ENCODE measurements at regions not wholly inside any gene's neighbourhood (a gene's known extent, or its start where the extent isn't known, plus 50 kb on each side); places are given as distances from the start of the nearest gene placed in this dataset.

DNA sequence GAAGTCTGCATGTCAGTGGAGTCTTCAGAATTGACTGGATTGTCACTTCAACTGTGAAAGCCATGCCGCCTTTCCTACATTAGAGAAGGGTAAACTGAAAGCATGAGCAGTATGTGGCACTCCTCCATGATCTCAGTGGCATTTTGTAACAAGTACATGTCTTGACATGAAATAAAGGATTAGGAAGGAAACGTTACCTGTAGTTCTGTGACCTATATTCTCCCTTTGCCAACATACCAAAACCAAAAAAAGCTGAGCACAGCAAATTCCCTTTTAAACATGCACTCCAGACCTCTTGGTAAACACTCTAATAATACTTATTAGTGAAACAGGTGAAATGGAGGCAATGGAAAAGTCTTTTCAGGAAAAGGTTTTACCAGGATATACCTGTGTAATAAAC, 344.2 kb downstream of the GRIA2 start:
- Histone ChIP-seq H3K79me2 (ENCODE audit: low read length) (no peaks in the 10 kb centered on the region), H3K9me2 (replicated peaks; ENCODE audit: low read length) (no peaks in the 10 kb centered on the region), H3K4me2 (ENCODE audit: low read length) (no peak overlapping the region), H2AFZ (ENCODE audit: low read length) (no peak overlapping the region), H3K27me3 (ENCODE audit: low read length) (no peaks in the 10 kb centered on the region), H3K9ac (ENCODE audit: low read length) (no peak overlapping the region), H3K9me3 (ENCODE audit: low read length) (no peaks in the 10 kb centered on the region), H3K4me1 (ENCODE audit: insufficient read depth, low read length) (no peaks in the 10 kb centered on the region), H3F3A (ENCODE audit: low read length, unreplicated experiment) (no peaks in the 10 kb centered on the region), H3K4me3 (ENCODE audit: low read length) (no peak overlapping the region), H4K20me1 (ENCODE audit: low read length) (no peaks in the 10 kb centered on the region), H3K36me3 (ENCODE audit: low read depth, low read length) (no peaks in the 10 kb centered on the region), H3K27ac (ENCODE audit: low read length) (no peak overlapping the region)
- ChIA-PET CTCF (no interaction called here), POLR2A (ENCODE audit: unreplicated experiment) (no interaction called here)
- intact Hi-C loops (cut with micrococcal nuclease), result no loop called here
- TF ChIP-seq EZH2phosphoT487 (IDR thresholded peaks at IDR 0.05; ENCODE audit: borderline replicate concordance, low read length) (no peak), EZH2 (IDR thresholded peaks at IDR 0.05; ENCODE audit: low read length, unreplicated experiment) (no peak)
- TF ChIP-seq, protein P1, sequence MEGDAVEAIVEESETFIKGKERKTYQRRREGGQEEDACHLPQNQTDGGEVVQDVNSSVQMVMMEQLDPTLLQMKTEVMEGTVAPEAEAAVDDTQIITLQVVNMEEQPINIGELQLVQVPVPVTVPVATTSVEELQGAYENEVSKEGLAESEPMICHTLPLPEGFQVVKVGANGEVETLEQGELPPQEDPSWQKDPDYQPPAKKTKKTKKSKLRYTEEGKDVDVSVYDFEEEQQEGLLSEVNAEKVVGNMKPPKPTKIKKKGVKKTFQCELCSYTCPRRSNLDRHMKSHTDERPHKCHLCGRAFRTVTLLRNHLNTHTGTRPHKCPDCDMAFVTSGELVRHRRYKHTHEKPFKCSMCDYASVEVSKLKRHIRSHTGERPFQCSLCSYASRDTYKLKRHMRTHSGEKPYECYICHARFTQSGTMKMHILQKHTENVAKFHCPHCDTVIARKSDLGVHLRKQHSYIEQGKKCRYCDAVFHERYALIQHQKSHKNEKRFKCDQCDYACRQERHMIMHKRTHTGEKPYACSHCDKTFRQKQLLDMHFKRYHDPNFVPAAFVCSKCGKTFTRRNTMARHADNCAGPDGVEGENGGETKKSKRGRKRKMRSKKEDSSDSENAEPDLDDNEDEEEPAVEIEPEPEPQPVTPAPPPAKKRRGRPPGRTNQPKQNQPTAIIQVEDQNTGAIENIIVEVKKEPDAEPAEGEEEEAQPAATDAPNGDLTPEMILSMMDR (conservative IDR thresholded peaks at IDR 0.05; ENCODE audit: low read depth, low read length), result no peak
- ATAC-seq, result no peak
- BruUV-seq (replicated peaks), result no TSS peak
- no peak for DNase-seq

DNA sequence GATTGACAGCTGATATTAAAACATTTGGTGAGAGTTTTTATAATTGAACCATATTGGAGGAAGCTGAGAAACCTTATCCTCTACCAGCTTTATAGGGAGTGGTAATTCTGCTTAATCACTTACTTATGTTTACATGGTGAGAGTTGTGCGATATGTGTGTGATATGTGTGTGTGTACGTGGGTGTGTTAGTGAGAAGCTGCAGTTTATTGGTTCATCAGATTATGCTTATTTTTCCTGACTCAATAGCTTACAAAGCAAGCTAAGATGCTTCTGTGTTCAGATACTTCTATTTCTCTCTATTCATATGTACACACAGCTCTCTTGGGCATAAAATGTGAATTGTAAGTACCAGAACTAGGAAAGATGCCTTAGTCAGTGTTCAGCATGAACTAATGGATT, 343.7 kb downstream of the GRIA2 start:
- ChIA-PET POLR2A (ENCODE audit: unreplicated experiment) (no interaction called here), CTCF (no interaction called here)
- TF ChIP-seq, protein P1 (conservative IDR thresholded peaks at IDR 0.05; ENCODE audit: low read depth, low read length), result no peak
- no peak for TF ChIP-seq EZH2 (IDR thresholded peaks at IDR 0.05; ENCODE audit: low read length, unreplicated experiment)
- TF ChIP-seq EZH2phosphoT487 (IDR thresholded peaks at IDR 0.05; ENCODE audit: borderline replicate concordance, low read length), result no peak
- Histone ChIP-seq H3K4me1 (ENCODE audit: insufficient read depth, low read length) (no peaks in the 10 kb centered on the region), H3K9me2 (replicated peaks; ENCODE audit: low read length) (no peaks in the 10 kb centered on the region), H3K9me3 (ENCODE audit: low read length) (no peaks in the 10 kb centered on the region), H3F3A (ENCODE audit: low read length, unreplicated experiment) (no peaks in the 10 kb centered on the region), H3K4me3 (ENCODE audit: low read length) (no peak overlapping the region), H3K4me2 (ENCODE audit: low read length) (no peak overlapping the region), H4K20me1 (ENCODE audit: low read length) (no peaks in the 10 kb centered on the region), H2AFZ (ENCODE audit: low read length) (no peak overlapping the region), H3K36me3 (ENCODE audit: low read depth, low read length) (no peaks in the 10 kb centered on the region), H3K27ac (ENCODE audit: low read length) (no peak overlapping the region), H3K27me3 (ENCODE audit: low read length) (no peaks in the 10 kb centered on the region), H3K79me2 (ENCODE audit: low read length) (no peaks in the 10 kb centered on the region), H3K9ac (ENCODE audit: low read length) (no peak overlapping the region)
- intact Hi-C loops (cut with micrococcal nuclease), result no loop called here
- no TSS peak for BruUV-seq (replicated peaks)
- ATAC-seq, result no peak
- no peak for DNase-seq

DNA sequence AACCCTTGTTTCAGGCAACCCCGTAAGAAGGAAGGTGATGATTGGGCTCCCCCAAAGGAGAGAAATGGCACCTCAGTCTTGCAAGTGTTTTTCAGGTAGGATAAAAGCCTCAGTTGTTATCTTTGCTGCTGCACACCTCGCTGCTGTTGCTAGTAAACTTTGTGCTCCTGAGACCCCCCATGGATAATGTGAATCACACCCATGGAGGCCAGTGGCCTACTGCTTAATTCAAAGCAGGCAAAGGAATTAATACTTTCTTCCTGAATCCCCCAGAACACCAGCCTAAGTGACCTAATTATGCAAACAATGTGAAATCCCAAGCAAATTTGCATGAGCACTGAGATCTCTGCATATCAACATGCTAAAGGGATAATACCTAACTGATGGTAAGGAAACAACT, 337.5 kb downstream of the GRIA2 start:
- DNase-seq (no peak), ATAC-seq (no peak)
- H3K79me2 ChIP-seq (ENCODE audit: low read length), result no peaks in the 10 kb centered on the region
- no peak overlapping the region for H3K4me2 ChIP-seq (ENCODE audit: low read length)
- H3K9me3 ChIP-seq (ENCODE audit: low read length), result no peaks in the 10 kb centered on the region
- H3K4me3 ChIP-seq (ENCODE audit: low read length), result no peak overlapping the region
- intact Hi-C loops (cut with micrococcal nuclease), result no loop called here
- H3K36me3 ChIP-seq (ENCODE audit: low read depth, low read length), result no peaks in the 10 kb centered on the region
- BruUV-seq (replicated peaks), result no TSS peak
- no peaks in the 10 kb centered on the region for H4K20me1 ChIP-seq (ENCODE audit: low read length)
- POLR2A ChIA-PET (ENCODE audit: unreplicated experiment), result no interaction called here
- no peak overlapping the region for H2AFZ ChIP-seq (ENCODE audit: low read length)
- no peak overlapping the region for H3K9ac ChIP-seq (ENCODE audit: low read length)
- H3K27me3 ChIP-seq (ENCODE audit: low read length), result no peaks in the 10 kb centered on the region
- TF ChIP-seq EZH2 (IDR thresholded peaks at IDR 0.05; ENCODE audit: low read length, unreplicated experiment), result no peak
- TF ChIP-seq EZH2phosphoT487 (IDR thresholded peaks at IDR 0.05; ENCODE audit: borderline replicate concordance, low read length), result no peak
- TF ChIP-seq, protein P1 (conservative IDR thresholded peaks at IDR 0.05; ENCODE audit: low read depth, low read length), result no peak
- H3F3A ChIP-seq (ENCODE audit: low read length, unreplicated experiment), result no peaks in the 10 kb centered on the region
- no peak overlapping the region for H3K27ac ChIP-seq (ENCODE audit: low read length)
- H3K4me1 ChIP-seq (ENCODE audit: insufficient read depth, low read length), result no peaks in the 10 kb centered on the region
- no peaks in the 10 kb centered on the region for H3K9me2 ChIP-seq (replicated peaks; ENCODE audit: low read length)
- CTCF ChIA-PET, result no interaction called here
